ENCODE measurements at regions not wholly inside any gene's neighbourhood (a gene's known extent, or its start where the extent isn't known, plus 50 kb on each side); places are given as distances from the start of the nearest gene placed in this dataset.

DNA sequence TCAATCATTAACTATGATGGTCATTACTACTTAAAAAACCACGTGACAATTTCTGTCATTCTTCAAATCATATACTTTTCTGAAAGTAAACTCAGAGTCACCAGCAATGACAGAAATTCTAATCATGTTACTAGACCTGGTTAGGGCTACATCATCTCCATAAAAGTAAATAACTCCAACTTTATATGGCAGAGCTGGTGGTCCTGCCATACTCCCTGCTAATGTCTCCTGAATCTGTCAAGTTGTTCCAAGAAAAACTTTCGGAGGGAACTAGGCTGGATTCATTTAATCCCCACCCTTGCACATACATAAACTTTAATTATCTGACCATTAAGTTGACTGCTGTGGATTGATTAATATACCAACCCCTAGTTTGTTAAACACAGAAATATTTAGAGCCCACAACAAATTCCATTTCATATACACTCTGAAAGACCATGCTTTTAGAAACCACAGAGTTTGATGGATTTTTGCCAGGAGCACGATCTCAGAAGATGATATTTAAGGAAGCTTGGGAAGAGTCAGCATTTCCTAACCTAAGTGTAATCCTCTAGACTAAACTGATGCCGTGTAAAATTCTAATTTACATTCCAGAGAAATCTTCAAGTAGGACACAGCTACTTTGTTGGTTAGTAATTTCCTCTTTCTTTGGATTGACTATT, 577.0 kb downstream of the FAT4 start:
- Histone ChIP-seq H3K4me1 (ENCODE audit: control insufficient read depth in 3 of 3, insufficient read depth in 3 of 3, low read length in 3 of 3) (no peaks in the 10 kb centered on the region), H3K9me3 (ENCODE audit: control insufficient read depth in 3 of 3, low read length in 3 of 3) (no peaks in the 10 kb centered on the region), H3K9ac (ENCODE audit: low read depth in 1 of 3, low read length in 3 of 3) (no peak overlapping the region), H3K4me3 (ENCODE audit: low read length in 3 of 3) (no peak overlapping the region), H3K27me3 (ENCODE audit: control insufficient read depth in 3 of 3, insufficient read depth in 3 of 3, low read length in 3 of 3) (no peaks in the 10 kb centered on the region), H3K27ac (ENCODE audit: low read depth, low read length) (no peak overlapping the region), H3K36me3 (ENCODE audit: control insufficient read depth in 3 of 3, insufficient read depth in 3 of 3, low read length in 3 of 3) (no peaks in the 10 kb centered on the region)

DNA sequence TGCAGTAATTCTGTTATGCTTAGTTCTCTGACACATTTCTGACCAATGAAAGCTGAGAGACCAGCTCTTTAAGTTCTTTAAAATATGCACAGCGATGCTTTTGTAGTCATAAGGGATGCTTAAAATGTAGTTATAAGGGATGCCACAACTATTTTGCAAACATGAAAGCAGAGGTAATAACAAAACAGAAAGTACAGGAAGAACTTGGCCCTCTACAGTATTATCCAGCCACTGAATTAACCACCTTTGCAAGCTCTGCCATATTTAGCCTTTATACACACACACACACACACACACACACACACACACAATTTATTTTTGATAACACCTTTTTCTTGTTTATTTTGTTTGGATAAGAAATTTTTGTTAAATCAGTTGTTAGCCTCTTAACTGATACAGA, 590.0 kb downstream of the FAT4 start:
- Histone ChIP-seq H3K4me1 (ENCODE audit: control insufficient read depth in 3 of 3, insufficient read depth in 3 of 3, low read length in 3 of 3) (no peaks in the 10 kb centered on the region), H3K27me3 (ENCODE audit: control insufficient read depth in 3 of 3, insufficient read depth in 3 of 3, low read length in 3 of 3) (no peaks in the 10 kb centered on the region), H3K36me3 (ENCODE audit: control insufficient read depth in 3 of 3, insufficient read depth in 3 of 3, low read length in 3 of 3) (no peaks in the 10 kb centered on the region), H3K4me3 (ENCODE audit: low read length in 3 of 3) (no peak overlapping the region), H3K27ac (ENCODE audit: low read depth, low read length) (no peak overlapping the region), H3K9ac (ENCODE audit: low read depth in 1 of 3, low read length in 3 of 3) (no peak overlapping the region), H3K9me3 (ENCODE audit: control insufficient read depth in 3 of 3, low read length in 3 of 3) (no peaks in the 10 kb centered on the region)

DNA sequence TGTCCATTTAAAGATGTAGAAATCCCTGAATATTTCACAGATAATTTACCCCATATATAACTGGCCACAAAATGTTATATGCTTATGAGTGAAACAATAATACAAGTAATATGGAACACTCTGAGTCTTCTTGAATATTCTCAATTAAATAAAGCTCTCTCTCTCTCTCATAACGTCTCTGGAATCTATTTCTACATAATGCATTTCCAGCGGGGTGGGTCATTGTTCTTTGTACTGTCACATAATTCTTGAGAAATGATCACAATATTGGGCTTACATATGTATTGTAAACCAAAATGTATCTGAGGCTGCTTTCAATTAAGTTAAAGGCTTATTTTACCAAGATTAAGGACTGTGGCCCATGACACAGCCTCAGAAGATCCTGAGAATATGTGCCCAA, 596.3 kb downstream of the FAT4 start:
- Histone ChIP-seq H3K9me3 (ENCODE audit: control insufficient read depth in 3 of 3, low read length in 3 of 3) (no peaks in the 10 kb centered on the region), H3K4me3 (ENCODE audit: low read length in 3 of 3) (no peak overlapping the region), H3K36me3 (ENCODE audit: control insufficient read depth in 3 of 3, insufficient read depth in 3 of 3, low read length in 3 of 3) (no peaks in the 10 kb centered on the region), H3K27ac (ENCODE audit: low read depth, low read length) (no peak overlapping the region), H3K4me1 (ENCODE audit: control insufficient read depth in 3 of 3, insufficient read depth in 3 of 3, low read length in 3 of 3) (no peaks in the 10 kb centered on the region), H3K9ac (ENCODE audit: low read depth in 1 of 3, low read length in 3 of 3) (no peak overlapping the region), H3K27me3 (ENCODE audit: control insufficient read depth in 3 of 3, insufficient read depth in 3 of 3, low read length in 3 of 3) (no peaks in the 10 kb centered on the region)

DNA sequence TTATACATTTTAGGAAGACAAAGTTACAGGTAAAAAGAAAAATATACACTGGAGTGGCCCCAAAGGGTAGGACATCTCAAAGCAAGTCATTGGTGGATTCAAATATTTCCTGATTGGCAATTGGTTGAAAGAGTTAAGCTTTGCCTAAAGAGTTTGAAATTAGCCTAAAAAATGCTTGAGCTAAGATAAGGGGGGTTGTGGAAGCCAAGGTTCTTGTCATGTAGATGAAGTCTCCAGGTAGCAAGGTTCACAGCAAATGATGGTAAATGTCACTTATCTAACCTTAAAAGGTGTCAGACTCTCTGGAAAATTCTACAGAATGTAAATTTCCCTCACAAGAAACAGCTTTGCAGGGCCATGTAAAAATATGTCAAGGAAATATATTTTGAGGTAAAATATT, 596.7 kb downstream of the FAT4 start:
- Histone ChIP-seq H3K9ac (ENCODE audit: low read depth in 1 of 3, low read length in 3 of 3) (no peak overlapping the region), H3K27me3 (ENCODE audit: control insufficient read depth in 3 of 3, insufficient read depth in 3 of 3, low read length in 3 of 3) (no peaks in the 10 kb centered on the region)

DNA sequence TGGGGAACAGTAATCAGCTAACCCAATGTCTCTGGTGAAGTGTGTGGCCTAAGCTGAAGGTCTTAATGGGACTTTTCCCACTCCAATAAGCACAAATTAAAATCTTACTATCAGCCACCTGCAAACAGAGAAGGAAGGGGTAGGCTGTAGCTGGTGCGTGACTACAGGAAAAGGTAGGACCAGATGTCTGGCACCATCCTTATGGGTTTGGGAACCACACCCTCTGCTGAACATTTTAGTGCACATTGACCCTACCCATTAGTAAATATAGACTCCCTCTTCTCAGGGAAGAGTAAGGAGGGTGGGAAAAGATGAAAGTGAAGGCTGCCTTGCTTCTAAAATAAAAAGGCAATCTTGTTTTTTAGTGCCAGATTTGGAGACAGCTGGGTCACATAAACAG, 602.8 kb downstream of the FAT4 start:
- Histone ChIP-seq H3K9me3 (ENCODE audit: control insufficient read depth in 3 of 3, low read length in 3 of 3) (no peaks in the 10 kb centered on the region), H3K4me1 (ENCODE audit: control insufficient read depth in 3 of 3, insufficient read depth in 3 of 3, low read length in 3 of 3) (no peaks in the 10 kb centered on the region), H3K27ac (ENCODE audit: low read depth, low read length) (no peak overlapping the region), H3K4me3 (ENCODE audit: low read length in 3 of 3) (no peak overlapping the region), H3K27me3 (ENCODE audit: control insufficient read depth in 3 of 3, insufficient read depth in 3 of 3, low read length in 3 of 3) (no peaks in the 10 kb centered on the region), H3K9ac (ENCODE audit: low read depth in 1 of 3, low read length in 3 of 3) (no peak overlapping the region), H3K36me3 (ENCODE audit: control insufficient read depth in 3 of 3, insufficient read depth in 3 of 3, low read length in 3 of 3) (no peaks in the 10 kb centered on the region)

More for the DNA sequence above, 596.7 kb downstream of the FAT4 start:
- Histone ChIP-seq H3K36me3 (ENCODE audit: control insufficient read depth in 3 of 3, insufficient read depth in 3 of 3, low read length in 3 of 3) (no peaks in the 10 kb centered on the region), H3K9me3 (ENCODE audit: control insufficient read depth in 3 of 3, low read length in 3 of 3) (no peaks in the 10 kb centered on the region), H3K27ac (ENCODE audit: low read depth, low read length) (no peak overlapping the region), H3K4me1 (ENCODE audit: control insufficient read depth in 3 of 3, insufficient read depth in 3 of 3, low read length in 3 of 3) (no peaks in the 10 kb centered on the region), H3K4me3 (ENCODE audit: low read length in 3 of 3) (no peak overlapping the region)

DNA sequence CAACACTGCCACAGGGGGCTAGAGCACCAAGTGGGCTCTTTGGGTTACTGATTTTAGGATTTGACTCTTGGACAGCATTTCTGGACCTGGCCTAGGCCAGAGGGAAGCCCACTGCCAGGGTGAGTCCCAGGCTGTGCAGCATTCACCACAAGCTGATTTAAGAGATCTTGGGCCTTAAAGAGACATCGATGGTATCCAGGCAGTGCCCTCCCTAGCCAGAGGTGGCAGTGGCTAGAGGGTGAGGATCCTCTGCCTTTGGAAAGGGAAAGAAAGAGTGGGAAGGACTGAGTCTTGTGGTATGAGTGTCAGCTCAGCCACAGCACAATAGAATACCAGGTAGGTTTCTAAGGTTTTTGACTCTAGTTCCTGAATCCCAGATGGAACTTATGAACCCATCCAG, 613.9 kb downstream of the FAT4 start:
- Histone ChIP-seq H3K27me3 (ENCODE audit: control insufficient read depth in 3 of 3, insufficient read depth in 3 of 3, low read length in 3 of 3) (no peaks in the 10 kb centered on the region), H3K9ac (ENCODE audit: low read depth in 1 of 3, low read length in 3 of 3) (no peak overlapping the region), H3K36me3 (ENCODE audit: control insufficient read depth in 3 of 3, insufficient read depth in 3 of 3, low read length in 3 of 3) (no peaks in the 10 kb centered on the region), H3K9me3 (ENCODE audit: control insufficient read depth in 3 of 3, low read length in 3 of 3) (no peaks in the 10 kb centered on the region), H3K4me1 (ENCODE audit: control insufficient read depth in 3 of 3, insufficient read depth in 3 of 3, low read length in 3 of 3) (no peaks in the 10 kb centered on the region), H3K4me3 (ENCODE audit: low read length in 3 of 3) (no peak overlapping the region), H3K27ac (ENCODE audit: low read depth, low read length) (no peak overlapping the region)

DNA sequence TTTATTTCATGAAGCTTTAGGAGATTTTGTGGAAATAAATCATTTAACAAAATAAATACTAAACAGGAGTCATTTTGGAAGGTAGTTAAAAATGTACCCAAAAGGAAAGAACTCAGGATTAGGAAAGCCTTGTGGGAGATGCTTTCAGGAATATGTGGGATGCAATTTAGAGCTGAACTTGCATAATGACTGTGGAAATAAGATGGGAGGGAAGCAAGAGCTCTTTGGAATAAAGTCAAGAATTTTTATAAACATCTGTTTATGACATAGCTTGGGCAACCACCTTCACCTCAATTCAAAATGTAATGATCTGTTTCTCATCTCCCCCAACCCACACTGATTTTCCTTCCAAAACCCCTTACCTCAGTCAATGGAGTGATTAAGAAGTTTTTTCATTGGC, 623.8 kb downstream of the FAT4 start:
- Histone ChIP-seq H3K4me3 (ENCODE audit: low read length in 3 of 3) (no peak overlapping the region), H3K4me1 (ENCODE audit: control insufficient read depth in 3 of 3, insufficient read depth in 3 of 3, low read length in 3 of 3) (no peaks in the 10 kb centered on the region), H3K9ac (ENCODE audit: low read depth in 1 of 3, low read length in 3 of 3) (no peak overlapping the region), H3K27me3 (ENCODE audit: control insufficient read depth in 3 of 3, insufficient read depth in 3 of 3, low read length in 3 of 3) (no peaks in the 10 kb centered on the region), H3K36me3 (ENCODE audit: control insufficient read depth in 3 of 3, insufficient read depth in 3 of 3, low read length in 3 of 3) (no peaks in the 10 kb centered on the region), H3K9me3 (ENCODE audit: control insufficient read depth in 3 of 3, low read length in 3 of 3) (no peaks in the 10 kb centered on the region), H3K27ac (ENCODE audit: low read depth, low read length) (no peak overlapping the region)

DNA sequence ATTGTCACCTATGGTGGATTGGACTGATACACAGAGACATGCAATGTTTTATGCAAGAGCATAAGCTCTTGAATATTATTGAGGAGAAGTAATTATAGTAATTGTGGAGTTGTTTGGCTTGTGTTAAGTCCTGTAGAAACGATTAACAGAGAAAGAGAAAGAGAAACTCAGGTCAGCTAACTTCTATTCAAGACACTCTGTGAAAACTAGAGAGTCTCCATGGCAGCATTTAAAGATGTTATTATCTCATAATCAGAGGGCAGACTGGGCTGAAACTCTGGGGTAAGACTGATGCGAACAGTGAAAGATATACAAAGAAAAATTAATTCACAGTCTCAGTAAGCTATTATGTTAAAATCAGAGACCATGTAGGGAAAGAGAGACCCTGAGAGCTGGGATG, 625.7 kb downstream of the FAT4 start:
- H3K4me1 ChIP-seq (ENCODE audit: control insufficient read depth in 3 of 3, insufficient read depth in 3 of 3, low read length in 3 of 3), result no peaks in the 10 kb centered on the region
- no peak overlapping the region for H3K4me3 ChIP-seq (ENCODE audit: low read length in 3 of 3)
- H3K9me3 ChIP-seq (ENCODE audit: control insufficient read depth in 3 of 3, low read length in 3 of 3), result no peaks in the 10 kb centered on the region
- no peak overlapping the region for H3K9ac ChIP-seq (ENCODE audit: low read depth in 1 of 3, low read length in 3 of 3)
- no peak overlapping the region for H3K27ac ChIP-seq (ENCODE audit: low read depth, low read length)
- no peaks in the 10 kb centered on the region for H3K36me3 ChIP-seq (ENCODE audit: control insufficient read depth in 3 of 3, insufficient read depth in 3 of 3, low read length in 3 of 3)
- H3K27me3 ChIP-seq (ENCODE audit: control insufficient read depth in 3 of 3, insufficient read depth in 3 of 3, low read length in 3 of 3), result no peaks in the 10 kb centered on the region

DNA sequence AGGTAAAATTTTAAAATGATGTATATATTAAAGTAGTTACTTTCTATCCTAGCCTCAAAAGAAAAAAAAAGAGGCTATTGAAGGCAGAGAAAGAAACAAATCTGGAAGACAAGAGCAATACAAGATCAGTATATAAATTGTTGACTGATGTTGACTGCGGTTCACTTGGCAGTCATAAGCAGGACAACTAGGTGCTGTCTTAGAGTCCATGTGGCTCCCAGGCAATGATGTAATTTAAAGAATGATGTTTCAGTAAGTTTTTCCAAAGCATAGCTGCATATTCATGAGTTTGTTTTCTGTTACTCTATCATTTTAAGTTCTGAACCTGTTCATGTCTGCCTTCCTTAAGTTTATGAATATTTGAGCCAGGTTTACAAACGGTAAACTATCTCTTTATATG, 630.2 kb downstream of the FAT4 start:
- H3K9ac ChIP-seq (ENCODE audit: low read depth in 1 of 3, low read length in 3 of 3), result no peak overlapping the region

DNA sequence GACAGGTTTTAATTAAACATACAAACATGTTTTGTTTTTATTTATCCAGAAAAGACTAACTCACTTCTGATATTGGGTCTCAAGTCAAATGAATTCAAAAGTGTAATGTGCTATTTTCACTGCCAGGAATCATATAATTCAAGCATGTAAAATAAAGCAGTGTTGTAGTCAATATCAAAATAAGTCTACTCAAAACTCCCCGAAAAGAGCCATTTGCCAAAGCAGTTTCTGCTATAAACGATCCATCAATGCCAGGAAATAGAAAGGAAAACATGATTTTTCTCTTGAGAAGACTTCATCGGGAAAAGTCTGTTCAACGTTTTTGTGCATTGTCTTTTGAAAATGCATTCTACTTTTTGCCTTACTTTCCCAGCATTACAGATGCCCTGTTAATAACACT, 633.3 kb downstream of the FAT4 start:
- Histone ChIP-seq H3K36me3 (ENCODE audit: control insufficient read depth in 3 of 3, insufficient read depth in 3 of 3, low read length in 3 of 3) (no peaks in the 10 kb centered on the region), H3K9ac (ENCODE audit: low read depth in 1 of 3, low read length in 3 of 3) (no peak overlapping the region), H3K27ac (ENCODE audit: low read depth, low read length) (no peak overlapping the region), H3K4me1 (ENCODE audit: control insufficient read depth in 3 of 3, insufficient read depth in 3 of 3, low read length in 3 of 3) (no peaks in the 10 kb centered on the region), H3K9me3 (ENCODE audit: control insufficient read depth in 3 of 3, low read length in 3 of 3) (no peaks in the 10 kb centered on the region), H3K4me3 (ENCODE audit: low read length in 3 of 3) (no peak overlapping the region), H3K27me3 (ENCODE audit: control insufficient read depth in 3 of 3, insufficient read depth in 3 of 3, low read length in 3 of 3) (no peaks in the 10 kb centered on the region)

More for the DNA sequence above, 630.2 kb downstream of the FAT4 start:
- Histone ChIP-seq H3K27ac (ENCODE audit: low read depth, low read length) (no peak overlapping the region), H3K4me3 (ENCODE audit: low read length in 3 of 3) (no peak overlapping the region), H3K9me3 (ENCODE audit: control insufficient read depth in 3 of 3, low read length in 3 of 3) (no peaks in the 10 kb centered on the region), H3K27me3 (ENCODE audit: control insufficient read depth in 3 of 3, insufficient read depth in 3 of 3, low read length in 3 of 3) (no peaks in the 10 kb centered on the region), H3K4me1 (ENCODE audit: control insufficient read depth in 3 of 3, insufficient read depth in 3 of 3, low read length in 3 of 3) (no peaks in the 10 kb centered on the region), H3K36me3 (ENCODE audit: control insufficient read depth in 3 of 3, insufficient read depth in 3 of 3, low read length in 3 of 3) (no peaks in the 10 kb centered on the region)
